Endothelial cell of umbilical vein (primary cell): ENCODE measurements at regions not wholly inside any gene's neighbourhood (a gene's known extent, or its start where the extent isn't known, plus 50 kb on each side); places are given as distances from the start of the nearest gene placed in this dataset.

Experiments
- EZH2 ChIP-seq: IDR thresholded peaks from 2 replicates; pipeline ENCODE4 v1.6.1; 2012; ENCODE audit warnings: borderline replicate concordance, low read depth, mild to moderate bottlenecking, moderate library complexity, low read length, inconsistent platforms; ENCODE audit not compliant: severe bottlenecking
- FOS ChIP-seq: IDR thresholded peaks from 2 replicates; pipeline ENCODE4 v1.6.1; 2011; ENCODE audit warnings: mild to moderate bottlenecking, low read length, moderate library complexity, borderline replicate concordance; ENCODE audit not compliant: insufficient read depth
- GATA2 ChIP-seq: IDR thresholded peaks from 2 replicates; pipeline ENCODE4 v1.7.0; 2011; ENCODE audit warnings: low read depth, mild to moderate bottlenecking, moderate library complexity, mixed read lengths, low read length; ENCODE audit not compliant: insufficient read length, insufficient read depth
- JUN ChIP-seq: IDR thresholded peaks from 2 replicates; pipeline ENCODE4 v1.6.1; 2011; ENCODE audit warnings: borderline replicate concordance, low read depth; ENCODE audit not compliant: insufficient read length, insufficient read depth
- MYC ChIP-seq: IDR thresholded peaks from one replicate; pipeline ENCODE4 v1.6.1; 2011; ENCODE audit warnings: mild to moderate bottlenecking, low read depth, low read length
- POLR2A ChIP-seq: IDR thresholded peaks from 2 replicates; pipeline ENCODE4 v1.6.1; 2012; ENCODE audit warnings: low read depth, mild to moderate bottlenecking, control low read depth, low read length
- POLR2AphosphoS5 ChIP-seq: IDR thresholded peaks from 2 replicates; pipeline ENCODE4 v1.6.1; 2012; ENCODE audit warnings: low read depth, mild to moderate bottlenecking, control low read depth, low read length, moderate library complexity; ENCODE audit not compliant: insufficient read depth
- TF ChIP-seq, protein P1 (sequence below), 2 donors: IDR thresholded peaks; 1 replicate in 1 of 2; 2 replicates in 1 of 2; pipeline ENCODE4 v1.5.1; 2011; ENCODE audit warnings: low read length in 2 of 2, mild to moderate bottlenecking in 2 of 2, moderate library complexity in 2 of 2, control low read depth in 1 of 2, inconsistent platforms in 1 of 2, low read depth in 1 of 2; ENCODE audit not compliant: insufficient read depth in 1 of 2; ENCODE audit errors: extremely low read depth in 1 of 2
- TF ChIP-seq, protein P2 (sequence below): IDR thresholded peaks from 2 replicates; pipeline ENCODE4 v1.6.1; 2011; ENCODE audit not compliant: insufficient read depth, insufficient read length

DNA sequence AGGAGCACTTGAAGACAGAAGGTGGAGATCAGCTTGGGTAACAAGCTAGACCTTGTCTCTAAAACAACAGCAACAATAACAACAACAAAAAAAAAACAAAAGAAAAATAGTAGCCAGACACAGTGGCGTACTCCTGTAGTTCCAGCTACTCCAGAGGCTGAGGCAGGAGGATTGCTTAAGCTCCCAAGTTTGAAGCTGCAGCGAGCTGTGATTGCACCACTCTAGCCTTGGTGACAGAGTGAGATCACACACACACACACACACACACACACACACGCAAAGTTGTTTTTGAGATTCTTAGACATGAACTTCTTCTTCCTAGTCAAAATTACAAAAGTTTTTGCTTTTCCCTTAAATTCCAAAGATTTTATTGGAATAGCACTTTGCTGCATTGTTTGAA, 93.0 kb upstream of the IGSF10 start:
- TF ChIP-seq, protein P1, sequence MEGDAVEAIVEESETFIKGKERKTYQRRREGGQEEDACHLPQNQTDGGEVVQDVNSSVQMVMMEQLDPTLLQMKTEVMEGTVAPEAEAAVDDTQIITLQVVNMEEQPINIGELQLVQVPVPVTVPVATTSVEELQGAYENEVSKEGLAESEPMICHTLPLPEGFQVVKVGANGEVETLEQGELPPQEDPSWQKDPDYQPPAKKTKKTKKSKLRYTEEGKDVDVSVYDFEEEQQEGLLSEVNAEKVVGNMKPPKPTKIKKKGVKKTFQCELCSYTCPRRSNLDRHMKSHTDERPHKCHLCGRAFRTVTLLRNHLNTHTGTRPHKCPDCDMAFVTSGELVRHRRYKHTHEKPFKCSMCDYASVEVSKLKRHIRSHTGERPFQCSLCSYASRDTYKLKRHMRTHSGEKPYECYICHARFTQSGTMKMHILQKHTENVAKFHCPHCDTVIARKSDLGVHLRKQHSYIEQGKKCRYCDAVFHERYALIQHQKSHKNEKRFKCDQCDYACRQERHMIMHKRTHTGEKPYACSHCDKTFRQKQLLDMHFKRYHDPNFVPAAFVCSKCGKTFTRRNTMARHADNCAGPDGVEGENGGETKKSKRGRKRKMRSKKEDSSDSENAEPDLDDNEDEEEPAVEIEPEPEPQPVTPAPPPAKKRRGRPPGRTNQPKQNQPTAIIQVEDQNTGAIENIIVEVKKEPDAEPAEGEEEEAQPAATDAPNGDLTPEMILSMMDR (IDR thresholded peaks at IDR 0.05; ENCODE audit: extremely low read depth in 1 of 2, insufficient read depth in 1 of 2, low read depth in 1 of 2, low read length in 2 of 2), result no peak
- TF ChIP-seq POLR2A (no peak), POLR2AphosphoS5 (no peak), FOS (no peak), EZH2 (no peak), JUN (no peak), GATA2 (no peak), MYC (no peak)
- TF ChIP-seq, protein P2, sequence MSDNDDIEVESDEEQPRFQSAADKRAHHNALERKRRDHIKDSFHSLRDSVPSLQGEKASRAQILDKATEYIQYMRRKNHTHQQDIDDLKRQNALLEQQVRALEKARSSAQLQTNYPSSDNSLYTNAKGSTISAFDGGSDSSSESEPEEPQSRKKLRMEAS, result no peak
